ENCODE measurements at regions not wholly inside any gene's neighbourhood (a gene's known extent, or its start where the extent isn't known, plus 50 kb on each side); places are given as distances from the start of the nearest gene placed in this dataset.
"Not testable (repeated sequence)": the region's sequence is repeated elsewhere in the genome, so short reads cannot be mapped to it uniquely, and the experiment has no call there.

- POLR2A ChIA-PET; H3K9me3 ChIP-seq; H3K4me2 ChIP-seq; ATAC-seq; FAIRE-seq; H3K4me3 ChIP-seq; H3K27ac ChIP-seq; H3K4me1 ChIP-seq; DNase-seq (ENCODE audit: low read depth in 1 of 2, low spot score in 1 of 2): not testable (repeated sequence)
- 93% methylated on average over 7 of the region's 7 CpGs for WGBS (ENCODE audit: missing lambda C conversion rate)
- CTCF ChIA-PET = interaction anchor here (1.0 kb wide), 1 partner anchor 143 kb away, joined by 3 read pairs; no protein-coding TSS in a partner anchor
Observed at GRCh38 chr7:35853194-35853593, 52.3 kb downstream of the SEPTIN7 start.

GRCh38 chr7:35854311-35854710 lies 53.5 kb downstream of the SEPTIN7 start:
- no peak for FAIRE-seq
- TF ChIP-seq JUN (IDR thresholded peaks at IDR 0.05) (no peak), ZC3H11A (IDR thresholded peaks at IDR 0.05) (no peak), NR3C1 (IDR thresholded peaks at IDR 0.05) (no peak), E2F6 (IDR thresholded peaks at IDR 0.05; ENCODE audit: borderline replicate concordance, low read depth) (no peak), CBX2 (IDR thresholded peaks at IDR 0.05; ENCODE audit: borderline replicate concordance, low read depth) (no peak), CEBPB (IDR thresholded peaks at IDR 0.05) (no peak), HDAC2 (IDR thresholded peaks at IDR 0.05) (no peak), FOXS1 (CRISPR knock-in tag; IDR thresholded peaks at IDR 0.05) (no peak), MYC (IDR thresholded peaks at IDR 0.05; ENCODE audit: borderline replicate concordance, low read length) (no peak), CTCF (IDR thresholded peaks at IDR 0.05) (no peak), SMC3 (IDR thresholded peaks at IDR 0.05) (no peak), EP300 (IDR thresholded peaks at IDR 0.05) (no peak), ESRRA (IDR thresholded peaks at IDR 0.05; ENCODE audit: borderline replicate concordance, low read length) (no peak), HES2 (IDR thresholded peaks at IDR 0.05) (no peak), CBX8 (IDR thresholded peaks at IDR 0.05) (no peak), BCL3 (IDR thresholded peaks at IDR 0.05) (no peak), HOXA7 (CRISPR knock-in tag; IDR thresholded peaks at IDR 0.05) (no peak), EHMT2 (IDR thresholded peaks at IDR 0.05; ENCODE audit: low read depth) (no peak)

GRCh38 chr7:35856175-35856574 lies 55.3 kb downstream of the SEPTIN7 start:
- Histone ChIP-seq H3K4me1 (peaks cover 4% of the 10 kb centered on the region; the same call in 1 of the 3 replicates), H3K4me2 (no peak overlapping the region), H3K27ac (no peak overlapping the region), H3K4me3 (no peak overlapping the region), H3K9me3 (peaks cover 5% of the 10 kb centered on the region; the same call in 1 of the 3 replicates)
- ChIA-PET POLR2A (no interaction called here), CTCF (interaction anchor here (0.6 to 1.5 kb wide), 2 partner anchors 55 to 722 kb away, joined by 3 read pairs; partner anchors contain the start of gene SEPTIN7)
- 85% methylated on average over 4 of the region's 4 CpGs for WGBS (ENCODE audit: missing lambda C conversion rate)
- DNase-seq (ENCODE audit: low read depth in 1 of 2, low spot score in 1 of 2) = no peak
- no peak for FAIRE-seq
- no peak for TF ChIP-seq FOSB (CRISPR knock-in tag; IDR thresholded peaks at IDR 0.05)
- no peak for TF ChIP-seq SREBF2 (IDR thresholded peaks at IDR 0.05)
- no peak for TF ChIP-seq BCL3 (IDR thresholded peaks at IDR 0.05)
- TF ChIP-seq PHF8 (IDR thresholded peaks at IDR 0.05; ENCODE audit: borderline replicate concordance, low read depth) = no peak
- TF ChIP-seq E2F6 (IDR thresholded peaks at IDR 0.05; ENCODE audit: borderline replicate concordance, low read depth) = no peak
- TF ChIP-seq FOXS1 (CRISPR knock-in tag; IDR thresholded peaks at IDR 0.05) = no peak
- no peak for TF ChIP-seq MYC (IDR thresholded peaks at IDR 0.05; ENCODE audit: borderline replicate concordance, low read length)
- no peak for TF ChIP-seq MAFK (IDR thresholded peaks at IDR 0.05; ENCODE audit: partially characterized antibody)
- no peak for ATAC-seq

More at GRCh38 chr7:35854311-35854710, 53.5 kb downstream of the SEPTIN7 start:
- no peak for DNase-seq (ENCODE audit: low read depth in 1 of 2, low spot score in 1 of 2)
- no peak overlapping the region for H3K4me3 ChIP-seq
- H3K4me1 ChIP-seq = peaks cover 4% of the 10 kb centered on the region; the same call in 1 of the 3 replicates
- no peak overlapping the region for H3K4me2 ChIP-seq
- 81% methylated on average over 1 of the region's 1 CpG for WGBS (ENCODE audit: missing lambda C conversion rate)
- POLR2A ChIA-PET = no interaction called here
- ATAC-seq = no peak
- peaks cover 5% of the 10 kb centered on the region; the same call in 1 of the 3 replicates for H3K9me3 ChIP-seq
- CTCF ChIA-PET = no interaction called here
- H3K27ac ChIP-seq = no peak overlapping the region
